ENCODE measurements at regions not wholly inside any gene's neighbourhood (a gene's known extent, or its start where the extent isn't known, plus 50 kb on each side); places are given as distances from the start of the nearest gene placed in this dataset.
A peak's percentile ranks its signal among the peaks of the same experiment; 100 is the strongest.

- no peak for DNase-seq (ENCODE audit: low spot score)
These were observed 75.8 kb upstream of the SOD3 start for GRCh38 chr4:24719615-24720014.

- DNase-seq (ENCODE audit: low spot score): no peak
These were observed 74.9 kb upstream of the SOD3 start for GRCh38 chr4:24720436-24720835.

- DNase-seq (ENCODE audit: low spot score): no peak
These were observed 74.4 kb upstream of the SOD3 start for GRCh38 chr4:24720979-24721378.

- no peak for DNase-seq (ENCODE audit: low spot score)
These were observed 73.3 kb upstream of the SOD3 start for GRCh38 chr4:24722026-24722568.

- no peak for DNase-seq (ENCODE audit: low spot score)
These were observed 67.8 kb upstream of the SOD3 start for GRCh38 chr4:24727390-24728224.

- DNase-seq (ENCODE audit: low spot score): no peak
These were observed 66.1 kb upstream of the SOD3 start for GRCh38 chr4:24729119-24729730.

- peak; percentile 95 for DNase-seq (ENCODE audit: low spot score)
These were observed 64.9 kb upstream of the SOD3 start for GRCh38 chr4:24730256-24731001.

GRCh38 chr4:24731448-24731847 is 63.9 kb upstream of the SOD3 start:
- DNase-seq (ENCODE audit: low spot score): no peak

- DNase-seq (ENCODE audit: low spot score): peak; percentile 54
These were observed 60.9 kb upstream of the SOD3 start for GRCh38 chr4:24734511-24734910.

- no peak for DNase-seq (ENCODE audit: low spot score)
These were observed 59.3 kb upstream of the SOD3 start for GRCh38 chr4:24736066-24736465.

- no peak for DNase-seq (ENCODE audit: low spot score)
These were observed 53.5 kb upstream of the SOD3 start for GRCh38 chr4:24741910-24742309.

GRCh38 chr4:24742335-24742734 is 53.0 kb upstream of the SOD3 start:
- no peak for DNase-seq (ENCODE audit: low spot score)

GRCh38 chr4:24742773-24743172 is 52.6 kb upstream of the SOD3 start:
- no peak for DNase-seq (ENCODE audit: low spot score)

- DNase-seq (ENCODE audit: low spot score): no peak
These were observed 52.2 kb upstream of the SOD3 start for GRCh38 chr4:24743206-24743605.

- DNase-seq (ENCODE audit: low spot score): peak; percentile 20
These were observed 51.4 kb upstream of the SOD3 start for GRCh38 chr4:24743927-24744326.

GRCh38 chr4:24745172-24745895 is 50.0 kb upstream of the SOD3 start:
- no peak for DNase-seq (ENCODE audit: low spot score)

Measured in AG20443 (cell line).